GM19395 (cell line): ENCODE measurements at regions not wholly inside any gene's neighbourhood (a gene's known extent, or its start where the extent isn't known, plus 50 kb on each side); places are given as distances from the start of the nearest gene placed in this dataset.

ENCODE experiments used
- ATAC-seq: cut with Tn5 transposase; IDR thresholded peaks from one replicate; pipeline ENCODE4 v1.9.1; 2021; ENCODE audit warnings: mild to moderate bottlenecking, moderate library complexity; ENCODE audit not compliant: unreplicated experiment

DNA sequence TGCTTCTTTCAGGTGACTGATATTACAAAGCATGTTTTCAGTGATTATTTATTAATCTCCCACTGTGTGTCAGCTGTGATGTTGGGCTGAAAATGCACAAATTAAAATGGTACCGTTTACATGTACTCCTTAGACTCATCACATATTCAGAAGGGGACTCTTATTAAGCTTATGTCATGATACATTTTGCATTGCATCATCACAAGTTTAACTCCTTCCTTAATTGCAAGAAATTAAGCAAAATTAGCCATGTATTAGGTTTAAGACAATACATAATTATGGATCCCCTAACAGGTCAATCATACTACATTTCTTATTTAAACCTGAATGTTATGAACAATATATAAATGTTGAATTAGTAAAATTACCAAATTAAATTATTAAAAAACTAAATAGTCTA, 899.1 kb downstream of the TMEM182 start:
- ATAC-seq: no peak

DNA sequence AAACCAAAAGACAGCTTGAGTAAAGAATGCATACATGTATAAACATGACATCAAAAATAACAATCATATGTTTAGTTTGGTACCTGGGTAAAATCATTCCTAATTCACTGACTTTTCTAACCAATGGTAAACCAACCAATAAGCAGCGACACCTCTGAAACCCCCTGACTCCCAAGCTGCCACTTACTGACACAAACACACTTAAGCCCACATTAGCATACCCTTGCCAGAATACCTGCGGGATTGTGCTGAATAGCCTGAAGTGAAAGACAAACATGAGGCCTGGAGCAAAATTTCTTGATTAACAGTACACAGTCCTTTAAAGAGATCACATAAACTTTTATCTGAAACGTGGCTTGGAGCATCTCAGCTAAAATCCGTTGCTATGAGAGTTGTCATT, 902.9 kb downstream of the TMEM182 start:
- no peak for ATAC-seq

DNA sequence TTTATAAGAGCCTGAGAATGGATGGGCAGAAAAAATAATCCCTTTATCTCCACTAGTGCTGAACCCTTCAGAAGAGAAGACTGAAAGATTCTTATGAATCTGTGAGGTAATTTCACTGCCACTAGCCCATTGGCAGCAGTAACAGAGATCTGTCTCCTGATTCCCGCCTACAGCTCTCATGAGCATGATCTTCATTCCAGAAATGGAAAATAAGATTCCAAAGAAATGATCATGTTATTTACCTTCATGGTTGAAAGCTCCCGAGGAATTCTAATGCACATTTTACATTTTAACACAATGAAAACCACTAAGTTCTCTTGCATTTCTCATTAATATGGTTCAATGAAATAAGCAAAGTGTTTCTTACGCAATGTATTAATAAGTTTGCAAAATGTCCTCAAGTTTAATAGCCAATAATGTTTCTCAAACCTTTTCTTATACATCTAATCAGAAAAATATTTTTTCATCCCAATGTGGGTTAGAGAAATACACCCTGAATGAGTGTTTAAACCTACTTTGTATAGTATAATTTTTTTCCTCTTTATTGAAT, 905.6 kb downstream of the TMEM182 start:
- no peak for ATAC-seq

GRCh38 chr2:103669531-103669930, 907.7 kb downstream of the TMEM182 start:
- no peak for ATAC-seq
